H9 (cell line): ENCODE measurements at regions not wholly inside any gene's neighbourhood (a gene's known extent, or its start where the extent isn't known, plus 50 kb on each side); places are given as distances from the start of the nearest gene placed in this dataset.

Source experiments
- DNase-seq: peaks from one replicate; pipeline ENCODE4 v3.0.0-alpha.2; 2017
- H2AFZ ChIP-seq: one replicate; pipeline ENCODE4 v1.6.1; 2013; ENCODE audit warnings: mild to moderate bottlenecking, low read length, control low read depth, moderate library complexity
- H2AK5ac ChIP-seq: 2 replicates; pipeline ENCODE4 v1.6.1; 2013; ENCODE audit warnings: low read length, control low read depth, mixed read lengths; ENCODE audit not compliant: insufficient read length
- H2BK120ac ChIP-seq: one replicate; pipeline ENCODE4 v1.6.1; 2013; ENCODE audit warnings: low read depth, mild to moderate bottlenecking, low read length, control low read depth, inconsistent platforms; ENCODE audit not compliant: poor library complexity, severe bottlenecking
- H2BK12ac ChIP-seq: 2 replicates; pipeline ENCODE4 v1.6.1; 2013; ENCODE audit warnings: low read length, control low read depth, mixed read lengths, low read depth; ENCODE audit not compliant: insufficient read length
- H2BK15ac ChIP-seq: 2 replicates; pipeline ENCODE4 v1.6.1; 2013; ENCODE audit warnings: low read depth, low read length, control low read depth
- H2BK20ac ChIP-seq: one replicate; pipeline ENCODE4 v1.6.1; 2013; ENCODE audit warnings: low read depth, mild to moderate bottlenecking, low read length, control low read depth, inconsistent platforms; ENCODE audit not compliant: poor library complexity, severe bottlenecking
- H2BK5ac ChIP-seq: 2 replicates; pipeline ENCODE4 v1.6.1; 2013; ENCODE audit warnings: low read length, control low read depth, mixed read lengths; ENCODE audit not compliant: insufficient read length
- H3K14ac ChIP-seq: 2 replicates; pipeline ENCODE4 v1.6.1; 2013; ENCODE audit warnings: low read length, control low read depth; ENCODE audit not compliant: insufficient read depth
- H3K18ac ChIP-seq: 2 replicates; pipeline ENCODE4 v1.6.1; 2013; ENCODE audit warnings: low read depth, mild to moderate bottlenecking, mixed read lengths, low read length, control low read depth; ENCODE audit not compliant: insufficient read length
- H3K23ac ChIP-seq: 2 replicates; pipeline ENCODE4 v1.6.1; 2013; ENCODE audit warnings: low read length, control low read depth, mixed read lengths, low read depth; ENCODE audit not compliant: insufficient read length
- H3K23me2 ChIP-seq: 2 replicates; pipeline ENCODE4 v1.6.1; 2013; ENCODE audit warnings: low read depth, mild to moderate bottlenecking, mixed read lengths, low read length, control low read depth; ENCODE audit not compliant: insufficient read length, poor library complexity, severe bottlenecking
- H3K27ac ChIP-seq: 2 replicates; pipeline ENCODE4 v1.5.1; 2013; ENCODE audit warnings: low read length, control low read depth, mixed read lengths, low read depth; ENCODE audit not compliant: insufficient read length
- H3K27me3 ChIP-seq: 2 replicates; pipeline ENCODE4 v1.6.1; 2013; ENCODE audit warnings: low read length, control low read depth, inconsistent platforms; ENCODE audit not compliant: insufficient read depth
- H3K4ac ChIP-seq: 2 replicates; pipeline ENCODE4 v1.6.1; 2013; ENCODE audit warnings: low read depth, mild to moderate bottlenecking, control low read depth, inconsistent platforms, low read length, moderate library complexity
- H3K4me1 ChIP-seq: 2 replicates; pipeline ENCODE4 v1.6.1; 2013; ENCODE audit warnings: low read length, control low read depth, inconsistent platforms; ENCODE audit not compliant: insufficient read depth
- H3K4me2 ChIP-seq: 2 replicates; pipeline ENCODE4 v1.6.1; 2013; ENCODE audit warnings: low read length, control low read depth, mixed read lengths; ENCODE audit not compliant: insufficient read length, insufficient read depth
- H3K56ac ChIP-seq: 2 replicates; pipeline ENCODE4 v1.6.1; 2013; ENCODE audit warnings: low read depth, mild to moderate bottlenecking, mixed read lengths, low read length, control low read depth; ENCODE audit not compliant: insufficient read length
- H3K79me1 ChIP-seq: 2 replicates; pipeline ENCODE4 v1.6.1; 2013; ENCODE audit warnings: low read depth, mild to moderate bottlenecking, moderate library complexity, low read length, control low read depth, inconsistent platforms; ENCODE audit not compliant: insufficient read depth, poor library complexity, severe bottlenecking
- H3K79me2 ChIP-seq: 2 replicates; pipeline ENCODE4 v1.6.1; 2013; ENCODE audit warnings: low read length, control low read depth, inconsistent platforms; ENCODE audit not compliant: insufficient read depth
- H3K9ac ChIP-seq: 2 replicates; pipeline ENCODE4 v1.6.1; 2013; ENCODE audit warnings: low read length, control low read depth, mixed read lengths; ENCODE audit not compliant: insufficient read length; ENCODE audit errors: extremely low read depth
- H3K9me3 ChIP-seq: one replicate; pipeline ENCODE4 v1.6.1; 2013; ENCODE audit warnings: low read depth, low read length, inconsistent platforms; ENCODE audit not compliant: control insufficient read depth
- H3T11ph ChIP-seq: one replicate; pipeline ENCODE4 v1.6.1; 2013; ENCODE audit warnings: mild to moderate bottlenecking, low read length, control low read depth, inconsistent platforms
- H4K20me1 ChIP-seq: one replicate; pipeline ENCODE4 v1.6.1; 2013; ENCODE audit not compliant: control insufficient read depth, insufficient read length, insufficient read depth
- H4K5ac ChIP-seq: 2 replicates; pipeline ENCODE4 v1.6.1; 2013; ENCODE audit warnings: low read depth, mild to moderate bottlenecking, mixed read lengths, low read length, control low read depth; ENCODE audit not compliant: insufficient read length
- H4K8ac ChIP-seq: replicated peaks from 2 replicates; pipeline ENCODE4 v1.6.1; 2013; ENCODE audit warnings: low read length, control low read depth, mixed read lengths, low read depth; ENCODE audit not compliant: insufficient read length
- H4K91ac ChIP-seq: 2 replicates; pipeline ENCODE4 v1.6.1; 2013; ENCODE audit warnings: low read depth, mild to moderate bottlenecking, moderate library complexity, mixed read lengths, low read length, control low read depth; ENCODE audit not compliant: insufficient read length
- H3K27ac Mint-ChIP-seq, 3 experiments: 2 replicates in 2 of 3; 3 replicates in 1 of 3; pipeline ENCODE4 v1.8.0; 2020 to 2021; ENCODE audit warnings: mixed read lengths in 3 of 3, mild to moderate bottlenecking in 1 of 3, moderate library complexity in 1 of 3
- H3K27me3 Mint-ChIP-seq: 2 replicates; pipeline ENCODE4 v1.8.0; 2021; ENCODE audit warnings: low read depth, mild to moderate bottlenecking, moderate library complexity, mixed read lengths
- H3K36me3 Mint-ChIP-seq, 3 experiments: 2 replicates in 2 of 3; 3 replicates in 1 of 3; pipeline ENCODE4 v1.8.0; 2020 to 2021; ENCODE audit warnings: low read depth in 3 of 3, mixed read lengths in 3 of 3; ENCODE audit not compliant: insufficient read depth in 1 of 3
- H3K4me1 Mint-ChIP-seq, 2 experiments: 2 replicates each; pipeline ENCODE4 v1.8.0; 2020; ENCODE audit warnings: mixed read lengths in 2 of 2
- H3K4me3 Mint-ChIP-seq, 2 experiments: 2 replicates in 1 of 2; 3 replicates in 1 of 2; pipeline ENCODE4 v1.8.0; 2020 to 2021; ENCODE audit warnings: mild to moderate bottlenecking in 2 of 2, mixed read lengths in 2 of 2, moderate library complexity in 1 of 2
- H3K9me3 Mint-ChIP-seq, 2 experiments: 2 replicates in 1 of 2; 3 replicates in 1 of 2; pipeline ENCODE4 v1.8.0; 2020; ENCODE audit warnings: mild to moderate bottlenecking in 2 of 2, mixed read lengths in 2 of 2, moderate library complexity in 1 of 2
- WGBS: extraction: QIAGEN DNeasy Blood & Tissue Kit; methylation state at CpG from one replicate; pipeline ENCODE4 v1.1.7; 2013; ENCODE audit warnings: missing lambda C conversion rate, low lambda C conversion rate, mixed read lengths; ENCODE audit not compliant: insufficient read length; ENCODE audit errors: extremely low coverage; 5-methylcytosine and 5-hydroxymethylcytosine counted together
- TF ChIP-seq, protein P1 (sequence below): fragments of 200-600 bp; sonication (generic); conservative IDR thresholded peaks from 3 replicates; pipeline ENCODE4 v1.8.0; 2021; ENCODE audit warnings: antibody characterized with exemption, mild to moderate bottlenecking

DNA sequence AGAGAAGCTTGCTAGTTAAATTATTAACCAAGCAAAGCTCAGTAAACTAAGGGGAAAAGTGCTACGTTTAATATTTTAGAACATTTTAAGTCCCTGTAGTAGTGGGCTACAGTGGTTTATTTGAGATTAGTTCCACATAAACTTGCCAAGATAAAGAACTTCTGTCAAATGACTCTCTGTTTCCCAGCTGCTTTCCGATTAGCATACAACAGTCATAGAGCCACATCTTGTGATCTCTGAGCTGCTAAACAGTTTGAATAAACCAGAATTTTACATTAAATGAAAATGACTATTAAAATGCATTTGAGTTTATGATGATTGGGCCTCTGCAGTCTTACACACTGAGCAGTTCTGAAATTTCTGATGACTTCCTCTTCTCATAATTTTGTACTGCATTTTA is 568.5 kb downstream of the IQCM start:
- no peak for DNase-seq
- H3K4me1 ChIP-seq, result no peaks in the 10 kb centered on the region
- no peak overlapping the region for H2AFZ ChIP-seq

More for the DNA sequence above, 568.5 kb downstream of the IQCM start:
- no peak overlapping the region for H3K23ac ChIP-seq
- no peak overlapping the region for H3K9ac ChIP-seq
- H3K79me1 ChIP-seq, result no peaks in the 10 kb centered on the region
- no CpG with 5 or more reads among the region's 2 CpGs for WGBS
- H3K79me2 ChIP-seq, result no peaks in the 10 kb centered on the region
- no peak overlapping the region for H3K18ac ChIP-seq
- Mint-ChIP-seq H3K9me3 (peaks cover 1 to 4% of the 10 kb centered on the region in 2 experiments; a peak in 2 of 5 replicates), H3K27me3 (no peaks in the 10 kb centered on the region), H3K4me3 (no peak overlapping the region), H3K4me1 (0 out of 4 replicates have a peak, but pooled peaks cover 0 to 2% of the 10 kb centered on the region in 2 experiments), H3K27ac (no peak overlapping the region), H3K36me3 (peaks cover 0 to under 1% (median 0%) of the 10 kb centered on the region in 3 experiments; a peak in 2 of 7 replicates)
- no peak overlapping the region for H2BK5ac ChIP-seq
- H3K27ac ChIP-seq, result no peak overlapping the region
- H3K27me3 ChIP-seq, result no peaks in the 10 kb centered on the region
- H4K5ac ChIP-seq, result no peak overlapping the region
- H4K8ac ChIP-seq, result no peak overlapping the region
- TF ChIP-seq, protein P1, sequence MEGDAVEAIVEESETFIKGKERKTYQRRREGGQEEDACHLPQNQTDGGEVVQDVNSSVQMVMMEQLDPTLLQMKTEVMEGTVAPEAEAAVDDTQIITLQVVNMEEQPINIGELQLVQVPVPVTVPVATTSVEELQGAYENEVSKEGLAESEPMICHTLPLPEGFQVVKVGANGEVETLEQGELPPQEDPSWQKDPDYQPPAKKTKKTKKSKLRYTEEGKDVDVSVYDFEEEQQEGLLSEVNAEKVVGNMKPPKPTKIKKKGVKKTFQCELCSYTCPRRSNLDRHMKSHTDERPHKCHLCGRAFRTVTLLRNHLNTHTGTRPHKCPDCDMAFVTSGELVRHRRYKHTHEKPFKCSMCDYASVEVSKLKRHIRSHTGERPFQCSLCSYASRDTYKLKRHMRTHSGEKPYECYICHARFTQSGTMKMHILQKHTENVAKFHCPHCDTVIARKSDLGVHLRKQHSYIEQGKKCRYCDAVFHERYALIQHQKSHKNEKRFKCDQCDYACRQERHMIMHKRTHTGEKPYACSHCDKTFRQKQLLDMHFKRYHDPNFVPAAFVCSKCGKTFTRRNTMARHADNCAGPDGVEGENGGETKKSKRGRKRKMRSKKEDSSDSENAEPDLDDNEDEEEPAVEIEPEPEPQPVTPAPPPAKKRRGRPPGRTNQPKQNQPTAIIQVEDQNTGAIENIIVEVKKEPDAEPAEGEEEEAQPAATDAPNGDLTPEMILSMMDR, result no peak
- H2BK12ac ChIP-seq, result no peak overlapping the region
- H2BK20ac ChIP-seq, result no peak overlapping the region
- H2BK15ac ChIP-seq, result no peak overlapping the region
- H4K91ac ChIP-seq, result no peak overlapping the region
- H4K20me1 ChIP-seq, result no peaks in the 10 kb centered on the region
- H3K4me2 ChIP-seq, result no peak overlapping the region
- no peaks in the 10 kb centered on the region for H3K9me3 ChIP-seq
- no peak overlapping the region for H3K14ac ChIP-seq
- H2BK120ac ChIP-seq, result no peak overlapping the region
- no peak overlapping the region for H3T11ph ChIP-seq
- H3K4ac ChIP-seq, result no peak overlapping the region
- H3K23me2 ChIP-seq, result no peaks in the 10 kb centered on the region
- no peak overlapping the region for H3K56ac ChIP-seq
- H2AK5ac ChIP-seq, result no peak overlapping the region
